ENCODE measurements at regions not wholly inside any gene's neighbourhood (a gene's known extent, or its start where the extent isn't known, plus 50 kb on each side); places are given as distances from the start of the nearest gene placed in this dataset.

DNA sequence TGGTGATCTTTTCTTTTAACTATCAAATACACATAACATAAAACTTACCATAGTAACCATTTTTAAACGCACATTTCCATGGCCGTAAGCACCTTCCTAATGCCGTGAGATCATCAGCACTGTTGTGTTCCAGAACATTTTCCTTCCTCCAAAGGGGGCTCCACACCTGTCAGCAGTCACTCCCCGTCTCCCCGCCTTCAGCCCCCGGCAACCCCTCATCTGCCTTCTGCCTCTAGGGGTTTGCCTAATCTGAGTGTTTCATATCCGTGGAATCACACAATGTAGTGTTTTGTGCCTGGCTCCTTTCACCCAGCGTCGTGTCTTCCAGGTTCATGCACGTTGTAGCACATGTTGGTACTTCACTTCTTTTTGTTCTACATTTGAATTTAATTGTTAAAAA is 350.1 kb upstream of the TNRC6C start:
- CTCF ChIA-PET = interaction anchor here (0.5 kb wide), 1 partner anchor 320 kb away, joined by 3 read pairs; no protein-coding TSS in a partner anchor
- POLR2A ChIA-PET (ENCODE audit: low non-redundant PET) = no interaction called here
- DNase-seq (ENCODE audit: low spot score) = no peak
- no peak overlapping the region for H3K27ac ChIP-seq
- TF ChIP-seq, protein P1, sequence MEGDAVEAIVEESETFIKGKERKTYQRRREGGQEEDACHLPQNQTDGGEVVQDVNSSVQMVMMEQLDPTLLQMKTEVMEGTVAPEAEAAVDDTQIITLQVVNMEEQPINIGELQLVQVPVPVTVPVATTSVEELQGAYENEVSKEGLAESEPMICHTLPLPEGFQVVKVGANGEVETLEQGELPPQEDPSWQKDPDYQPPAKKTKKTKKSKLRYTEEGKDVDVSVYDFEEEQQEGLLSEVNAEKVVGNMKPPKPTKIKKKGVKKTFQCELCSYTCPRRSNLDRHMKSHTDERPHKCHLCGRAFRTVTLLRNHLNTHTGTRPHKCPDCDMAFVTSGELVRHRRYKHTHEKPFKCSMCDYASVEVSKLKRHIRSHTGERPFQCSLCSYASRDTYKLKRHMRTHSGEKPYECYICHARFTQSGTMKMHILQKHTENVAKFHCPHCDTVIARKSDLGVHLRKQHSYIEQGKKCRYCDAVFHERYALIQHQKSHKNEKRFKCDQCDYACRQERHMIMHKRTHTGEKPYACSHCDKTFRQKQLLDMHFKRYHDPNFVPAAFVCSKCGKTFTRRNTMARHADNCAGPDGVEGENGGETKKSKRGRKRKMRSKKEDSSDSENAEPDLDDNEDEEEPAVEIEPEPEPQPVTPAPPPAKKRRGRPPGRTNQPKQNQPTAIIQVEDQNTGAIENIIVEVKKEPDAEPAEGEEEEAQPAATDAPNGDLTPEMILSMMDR (conservative IDR thresholded peaks at IDR 0.05; ENCODE audit: low read depth) = no peak

DNA sequence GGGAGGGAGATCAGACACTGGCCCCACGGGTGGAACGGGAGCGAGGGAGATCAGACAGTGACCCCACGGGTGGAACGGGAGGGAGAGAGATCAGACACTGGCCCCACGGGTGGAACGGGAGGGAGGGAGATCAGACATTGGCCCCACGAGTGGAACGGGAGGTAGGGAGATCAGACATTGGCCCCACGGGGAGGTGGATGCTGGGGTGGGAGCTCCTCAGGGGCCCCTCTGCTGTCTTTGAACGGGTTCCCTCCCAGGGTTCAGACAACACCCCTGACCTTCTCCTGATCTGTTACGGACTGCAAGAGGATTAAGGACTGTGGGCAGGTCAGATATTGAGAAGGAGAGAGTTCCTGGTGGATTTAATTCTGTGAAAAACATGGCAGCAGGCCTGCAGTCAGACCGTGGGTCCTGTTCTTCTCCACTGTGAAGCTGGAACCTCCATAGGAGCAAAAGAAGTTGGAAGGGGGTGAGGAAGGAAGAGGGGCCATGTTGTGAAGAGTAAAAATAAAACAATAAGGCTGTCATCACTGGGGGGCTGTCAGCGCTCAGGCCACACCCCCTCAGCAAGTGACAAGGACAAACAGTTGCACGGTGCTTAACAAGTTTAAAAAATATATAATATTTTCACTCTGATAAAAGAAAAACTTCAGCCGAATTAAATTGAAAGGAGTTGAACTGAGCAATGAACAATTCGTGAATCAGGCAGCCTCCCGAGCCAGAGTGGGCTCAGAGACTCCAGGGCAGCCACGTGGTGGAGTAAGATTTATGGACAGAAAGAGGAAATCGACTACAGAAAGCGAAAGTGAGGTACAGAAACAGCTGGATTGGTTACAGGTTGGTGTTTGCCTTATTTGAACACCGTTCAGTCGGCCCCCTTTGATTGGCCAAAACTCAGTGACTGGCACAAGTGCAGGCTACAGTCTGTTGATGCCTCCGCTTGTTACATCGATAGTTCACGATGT is 348.7 kb upstream of the TNRC6C start:
- ChIA-PET POLR2A (ENCODE audit: low non-redundant PET) (no interaction called here), CTCF (interaction anchor here (0.7 to 0.8 kb wide), 4 partner anchors 9 to 521 kb away, joined by 3 to 8 read pairs (median 4); no protein-coding TSS in a partner anchor)

DNA sequence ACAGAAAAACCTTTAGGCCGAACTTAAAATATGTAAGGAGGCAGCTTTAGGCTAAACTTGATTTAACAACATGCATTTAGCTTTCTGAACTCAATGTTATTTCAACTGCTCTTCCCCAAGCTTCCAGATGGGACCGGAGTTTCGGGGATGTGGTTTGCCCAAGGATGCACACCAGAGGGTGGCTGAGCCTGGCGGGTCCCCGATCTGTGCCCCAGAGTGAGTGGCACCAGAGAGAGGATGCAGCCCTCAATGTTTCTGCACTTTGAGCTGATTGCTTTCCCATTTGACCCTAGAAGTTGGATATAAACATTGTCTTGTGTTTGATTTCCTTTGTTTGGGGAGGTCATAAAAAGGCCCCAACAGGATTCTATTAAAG is 348.0 kb upstream of the TNRC6C start:
- H3K27ac ChIP-seq = no peak overlapping the region
- TF ChIP-seq, protein P1 (conservative IDR thresholded peaks at IDR 0.05; ENCODE audit: low read depth) = no peak
- DNase-seq (ENCODE audit: low spot score) = no peak
- CTCF ChIA-PET = interaction anchor here (0.8 kb wide), 2 partner anchors 11 to 18 kb away, joined by 3 to 5 read pairs; no protein-coding TSS in a partner anchor
- POLR2A ChIA-PET (ENCODE audit: low non-redundant PET) = no interaction called here

More for the DNA sequence above, 348.7 kb upstream of the TNRC6C start:
- DNase-seq (ENCODE audit: low spot score) = no peak
- TF ChIP-seq, protein P1 (conservative IDR thresholded peaks at IDR 0.05; ENCODE audit: low read depth) = no peak
- H3K27ac ChIP-seq = no peak overlapping the region

DNA sequence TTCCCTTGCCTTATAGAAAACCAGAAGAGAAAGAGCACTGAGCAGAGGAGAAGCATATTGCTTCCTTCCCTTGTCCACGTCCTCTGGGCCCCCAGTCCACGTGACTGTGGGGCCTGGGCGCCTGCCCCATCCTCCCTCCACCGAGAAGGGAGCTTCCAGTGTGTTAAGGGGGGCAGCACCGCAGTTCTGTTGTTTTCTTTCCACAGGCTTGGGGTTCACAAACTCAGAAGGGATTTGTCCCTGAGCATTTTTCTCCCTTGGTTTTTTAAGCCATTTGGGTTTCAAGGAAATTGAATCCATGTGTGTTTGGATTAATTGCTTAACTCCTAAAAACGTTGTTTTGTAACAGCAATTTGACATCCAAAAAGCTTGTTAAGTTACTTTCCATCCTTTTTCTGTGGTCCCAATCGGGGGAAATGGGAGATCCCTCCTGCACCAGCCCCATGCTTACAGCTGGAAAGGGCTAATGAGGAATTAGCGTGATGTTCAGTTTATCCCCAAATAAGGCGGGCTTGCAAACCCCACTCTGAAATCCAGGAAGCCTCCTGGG is 347.5 kb upstream of the TNRC6C start:
- no peak overlapping the region for H3K27ac ChIP-seq
- ChIA-PET CTCF (interaction anchor here (0.6 to 0.8 kb wide), 2 partner anchors 11 to 636 kb away, joined by 3 to 5 read pairs; no protein-coding TSS in a partner anchor), POLR2A (ENCODE audit: low non-redundant PET) (no interaction called here)
- no peak for DNase-seq (ENCODE audit: low spot score)
- TF ChIP-seq, protein P1 (conservative IDR thresholded peaks at IDR 0.05; ENCODE audit: low read depth) = no peak

DNA sequence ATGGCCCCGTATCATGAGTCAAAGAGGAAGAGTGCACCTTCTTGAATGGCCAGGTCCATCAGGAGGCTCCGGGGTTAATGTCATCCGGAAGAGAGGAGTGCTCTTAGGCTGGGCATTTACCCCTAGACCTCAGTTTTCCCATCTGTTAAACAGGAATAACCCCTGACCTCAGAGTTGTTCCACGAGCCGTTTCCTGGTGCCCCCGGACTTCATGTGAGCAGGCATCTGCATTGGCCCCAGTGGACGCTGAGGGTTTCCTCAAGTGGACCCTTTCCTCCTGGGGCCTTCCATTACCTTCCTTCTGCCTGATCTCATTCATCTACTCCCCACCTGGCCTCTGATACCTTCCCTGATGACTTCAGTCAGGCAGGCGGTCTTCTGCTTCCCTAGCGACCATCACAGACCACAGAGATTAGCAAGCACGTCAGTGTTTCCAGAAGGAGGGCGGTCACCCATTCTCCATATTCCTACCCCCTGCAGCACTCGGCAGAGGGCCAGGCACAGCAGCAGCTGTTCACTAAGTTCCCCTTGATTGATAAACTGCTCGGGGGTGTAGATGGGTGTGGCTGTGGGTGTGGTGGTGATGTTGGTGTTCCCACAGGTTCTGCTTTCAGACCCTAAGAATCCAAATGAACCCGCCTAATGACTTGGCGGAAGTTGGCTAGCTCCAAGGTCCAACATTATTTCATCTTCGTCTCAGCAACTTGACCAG is 346.6 kb upstream of the TNRC6C start:
- ChIA-PET CTCF (no interaction called here), POLR2A (ENCODE audit: low non-redundant PET) (no interaction called here)
- TF ChIP-seq, protein P1 (conservative IDR thresholded peaks at IDR 0.05; ENCODE audit: low read depth) = no peak
- DNase-seq (ENCODE audit: low spot score) = no peak
- H3K27ac ChIP-seq = no peak overlapping the region

DNA sequence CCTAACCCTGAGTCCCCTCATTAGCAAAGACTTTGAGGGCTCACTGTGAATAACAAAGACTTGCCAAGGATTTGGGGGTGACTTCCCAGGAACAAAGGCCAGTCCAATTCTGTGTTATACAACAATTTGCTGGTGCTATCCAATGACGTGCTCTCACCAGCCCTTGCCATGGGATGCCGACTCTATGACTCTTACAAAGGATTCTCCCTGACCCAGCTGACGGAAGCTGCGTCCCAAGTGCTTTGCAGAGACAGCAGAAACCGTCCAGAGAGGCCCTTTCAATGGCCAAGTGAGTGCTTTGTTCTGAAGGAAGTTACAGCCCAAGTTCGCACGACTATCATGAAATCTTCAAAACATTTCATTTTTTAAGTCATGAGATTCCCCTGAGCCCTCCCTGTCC is 345.3 kb upstream of the TNRC6C start:
- H3K27ac ChIP-seq = no peak overlapping the region
- CTCF ChIA-PET = no interaction called here
- POLR2A ChIA-PET (ENCODE audit: low non-redundant PET) = no interaction called here
- TF ChIP-seq, protein P1 (conservative IDR thresholded peaks at IDR 0.05; ENCODE audit: low read depth) = no peak
- no peak for DNase-seq (ENCODE audit: low spot score)
